ENCODE measurements at regions not wholly inside any gene's neighbourhood (a gene's known extent, or its start where the extent isn't known, plus 50 kb on each side); places are given as distances from the start of the nearest gene placed in this dataset.

- Mint-ChIP-seq H3K27ac (ENCODE audit: unreplicated experiment) (no peak overlapping the region), H3K36me3 (ENCODE audit: low read depth) (no peaks in the 10 kb centered on the region), H3K27me3 (ENCODE audit: low read depth) (no peaks in the 10 kb centered on the region), H3K9me3 (no peaks in the 10 kb centered on the region), H3K4me3 (no peak overlapping the region), H3K4me1 (peaks cover 23% of the 10 kb centered on the region)
- no peak for TF ChIP-seq CTCF (conservative IDR thresholded peaks at IDR 0.05)
- DNase-seq (ENCODE audit: low read depth, low spot score): no peak
Observed at GRCh38 chr10:29104661-29105399, 184.0 kb upstream of the LYZL1 start.

GRCh38 chr10:29105516-29106215, 183.2 kb upstream of the LYZL1 start:
- Mint-ChIP-seq H3K27ac (ENCODE audit: unreplicated experiment) (no peak overlapping the region), H3K36me3 (ENCODE audit: low read depth) (no peaks in the 10 kb centered on the region), H3K4me1 (peaks cover 26% of the 10 kb centered on the region), H3K4me3 (no peak overlapping the region), H3K9me3 (no peaks in the 10 kb centered on the region), H3K27me3 (ENCODE audit: low read depth) (no peaks in the 10 kb centered on the region)
- DNase-seq (ENCODE audit: low read depth, low spot score): no peak
- TF ChIP-seq CTCF (conservative IDR thresholded peaks at IDR 0.05): no peak

GRCh38 chr10:29106287-29106686, 182.6 kb upstream of the LYZL1 start:
- H3K4me1 Mint-ChIP-seq: peaks cover 26% of the 10 kb centered on the region
- TF ChIP-seq CTCF (conservative IDR thresholded peaks at IDR 0.05): no peak
- no peaks in the 10 kb centered on the region for H3K36me3 Mint-ChIP-seq (ENCODE audit: low read depth)
- no peaks in the 10 kb centered on the region for H3K27me3 Mint-ChIP-seq (ENCODE audit: low read depth)
- no peak overlapping the region for H3K27ac Mint-ChIP-seq (ENCODE audit: unreplicated experiment)
- no peaks in the 10 kb centered on the region for H3K9me3 Mint-ChIP-seq
- no peak overlapping the region for H3K4me3 Mint-ChIP-seq
- no peak for DNase-seq (ENCODE audit: low read depth, low spot score)

- no peak overlapping the region for H3K4me3 Mint-ChIP-seq
- H3K36me3 Mint-ChIP-seq (ENCODE audit: low read depth): no peaks in the 10 kb centered on the region
- no peak for DNase-seq (ENCODE audit: low read depth, low spot score)
- H3K27ac Mint-ChIP-seq (ENCODE audit: unreplicated experiment): no peak overlapping the region
- no peak for TF ChIP-seq CTCF (conservative IDR thresholded peaks at IDR 0.05)
- H3K27me3 Mint-ChIP-seq (ENCODE audit: low read depth): no peaks in the 10 kb centered on the region
- peaks cover 27% of the 10 kb centered on the region for H3K4me1 Mint-ChIP-seq
- no peaks in the 10 kb centered on the region for H3K9me3 Mint-ChIP-seq
Observed at GRCh38 chr10:29107866-29108498, 180.9 kb upstream of the LYZL1 start.

- H3K9me3 Mint-ChIP-seq: no peaks in the 10 kb centered on the region
- no peak for TF ChIP-seq CTCF (conservative IDR thresholded peaks at IDR 0.05)
- peaks cover 39% of the 10 kb centered on the region for H3K4me1 Mint-ChIP-seq
- H3K27me3 Mint-ChIP-seq (ENCODE audit: low read depth): no peaks in the 10 kb centered on the region
- H3K36me3 Mint-ChIP-seq (ENCODE audit: low read depth): peaks cover 2% of the 10 kb centered on the region
- no peak for DNase-seq (ENCODE audit: low read depth, low spot score)
- no peak overlapping the region for H3K4me3 Mint-ChIP-seq
- no peak overlapping the region for H3K27ac Mint-ChIP-seq (ENCODE audit: unreplicated experiment)
Observed at GRCh38 chr10:29109707-29110571, 178.9 kb upstream of the LYZL1 start.

Data from neural crest cell (in vitro differentiated cells).